H54 (cell line): ENCODE measurements at regions not wholly inside any gene's neighbourhood (a gene's known extent, or its start where the extent isn't known, plus 50 kb on each side); places are given as distances from the start of the nearest gene placed in this dataset.
"Not testable (repeated sequence)": the region's sequence is repeated elsewhere in the genome, so short reads cannot be mapped to it uniquely, and the experiment has no call there.

Source experiments
- DNase-seq: peaks from one replicate; pipeline ENCODE4 v3.0.0; 2011; ENCODE audit warnings: low spot score, mixed read lengths; ENCODE audit not compliant: insufficient read length
- FAIRE-seq: peaks from 3 replicates; lab custom pipeline; 2011; peaks lifted over from hg19 to GRCh38; lab: Jason Lieb, UNC
- POLR2A ChIP-seq: IDR thresholded peaks from 2 replicates; pipeline ENCODE4 v1.6.1; 2011; ENCODE audit warnings: low read depth, mild to moderate bottlenecking, low read length

- TF ChIP-seq POLR2A: no peak
- FAIRE-seq: no peak
- DNase-seq: no peak
Observed at GRCh38 chr5:67605730-67606585, 409.4 kb upstream of the CD180 start.

- TF ChIP-seq POLR2A: no peak
- no peak for DNase-seq
- FAIRE-seq: no peak
Observed at GRCh38 chr5:67591491-67591890, 394.9 kb upstream of the CD180 start.

GRCh38 chr5:67588389-67588788 lies 391.8 kb upstream of the CD180 start:
- no peak for TF ChIP-seq POLR2A
- DNase-seq (no peak), FAIRE-seq (no peak)

DNA sequence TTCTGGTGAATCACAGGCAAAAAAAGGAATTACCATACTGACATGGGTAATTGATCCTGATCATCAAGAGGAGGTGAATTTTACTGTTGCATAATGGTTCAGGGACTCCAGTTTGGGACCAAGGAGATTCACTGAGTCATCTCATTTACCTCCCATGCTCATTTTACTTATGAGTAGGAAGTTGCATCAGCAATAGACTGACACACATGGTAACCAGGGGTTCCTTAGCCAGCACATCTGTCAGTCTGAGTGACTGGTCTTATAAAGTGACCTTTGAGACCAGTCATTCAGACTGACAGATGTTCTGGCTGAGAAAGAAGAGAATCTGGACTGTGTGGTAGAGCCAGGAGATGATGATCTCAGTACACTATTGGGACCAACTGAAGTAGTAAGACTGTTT lies 384.6 kb upstream of the CD180 start:
- no peak for TF ChIP-seq POLR2A

GRCh38 chr5:67578011-67578410 lies 381.4 kb upstream of the CD180 start:
- DNase-seq: no peak
- no peak for TF ChIP-seq POLR2A

More for the DNA sequence above, 384.6 kb upstream of the CD180 start:
- DNase-seq (no peak), FAIRE-seq (no peak)

DNA sequence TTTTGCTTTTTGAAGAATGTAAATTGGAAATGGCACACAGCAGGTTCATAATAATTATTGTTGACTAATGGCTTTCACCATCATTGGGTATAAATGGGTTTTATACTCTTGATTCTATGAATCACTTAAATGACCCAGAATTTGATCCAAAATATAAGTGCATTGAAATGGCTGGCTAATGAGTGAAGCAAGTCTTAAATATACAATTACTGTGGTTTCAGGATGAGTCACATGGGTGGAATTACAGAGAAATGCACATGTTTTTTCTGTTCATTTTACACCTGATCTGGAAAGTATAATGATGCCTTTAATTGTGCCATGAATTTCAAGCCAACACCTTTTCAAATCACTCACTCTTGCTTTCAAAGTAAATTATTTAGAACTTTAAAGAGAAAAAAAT lies 380.8 kb upstream of the CD180 start:
- no peak for DNase-seq
- FAIRE-seq: no peak
- TF ChIP-seq POLR2A: no peak

More at GRCh38 chr5:67578011-67578410, 381.4 kb upstream of the CD180 start:
- FAIRE-seq: no peak

- FAIRE-seq (no peak), DNase-seq (no peak)
- TF ChIP-seq POLR2A: no peak
Observed at GRCh38 chr5:67576112-67576511, 379.5 kb upstream of the CD180 start.

- TF ChIP-seq POLR2A: no peak
- no peak for DNase-seq
- FAIRE-seq: no peak
Observed at GRCh38 chr5:67575087-67575486, 378.5 kb upstream of the CD180 start.

DNA sequence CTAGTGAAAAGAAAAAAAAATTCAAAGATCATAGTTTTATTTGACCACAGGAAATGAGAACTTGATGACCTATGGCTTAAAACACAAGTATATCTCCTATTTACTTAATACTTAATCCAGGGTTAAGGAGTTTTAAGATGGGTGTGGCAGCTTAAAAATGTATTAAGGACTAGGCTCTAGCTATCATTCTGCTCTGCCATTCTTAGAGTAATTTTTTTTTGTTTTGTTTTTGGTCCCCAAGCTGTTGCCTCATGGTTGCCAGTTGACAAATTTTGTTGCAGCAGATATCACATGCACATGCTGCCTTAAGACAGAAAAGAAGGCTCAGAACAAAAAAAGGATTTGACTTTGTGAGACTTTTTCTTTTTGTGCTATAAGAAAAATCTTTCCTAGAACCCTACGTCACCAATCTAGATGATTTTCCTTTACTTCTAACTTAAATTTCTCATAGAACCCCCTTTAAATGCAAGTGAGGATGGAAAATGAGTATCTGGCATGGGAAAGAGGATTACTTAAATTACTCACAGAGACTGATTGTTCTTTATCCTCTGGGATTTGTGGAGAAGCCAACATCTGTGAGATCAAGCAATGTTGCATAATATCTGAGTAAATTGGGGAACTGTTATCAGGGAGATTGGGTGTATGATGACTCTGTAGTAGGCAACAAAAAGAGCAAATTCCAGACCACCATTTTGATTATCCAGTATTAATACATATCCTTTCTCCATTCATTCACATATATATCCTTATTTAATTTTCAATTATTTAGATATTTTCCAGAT lies 364.7 kb upstream of the CD180 start:
- no peak for FAIRE-seq
- TF ChIP-seq POLR2A: no peak
- no peak for DNase-seq

GRCh38 chr5:67552773-67553172 lies 356.2 kb upstream of the CD180 start:
- no peak for TF ChIP-seq POLR2A
- no peak for FAIRE-seq
- DNase-seq: no peak

- no peak for TF ChIP-seq POLR2A
- DNase-seq: no peak
- no peak for FAIRE-seq
Observed at GRCh38 chr5:67549947-67550346, 353.3 kb upstream of the CD180 start.

DNA sequence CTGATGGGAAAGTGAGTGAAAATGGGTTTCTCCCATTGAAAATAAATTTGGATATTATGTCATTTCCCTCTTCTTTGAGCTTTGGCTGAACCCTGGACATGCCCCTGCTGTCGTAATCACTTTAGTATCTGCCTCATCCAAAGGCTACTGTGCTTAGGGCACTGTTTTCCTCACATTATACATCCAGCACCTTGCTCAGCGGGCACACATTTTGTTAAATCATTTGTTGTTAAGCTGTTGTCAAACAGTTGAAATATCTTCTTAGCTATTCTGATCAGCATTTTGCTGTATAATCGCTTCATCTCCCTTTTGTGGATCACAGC lies 352.7 kb upstream of the CD180 start:
- FAIRE-seq (no peak), DNase-seq (no peak)
- no peak for TF ChIP-seq POLR2A

GRCh38 chr5:67548520-67549295 lies 352.1 kb upstream of the CD180 start:
- no peak for FAIRE-seq
- no peak for DNase-seq
- no peak for TF ChIP-seq POLR2A

DNA sequence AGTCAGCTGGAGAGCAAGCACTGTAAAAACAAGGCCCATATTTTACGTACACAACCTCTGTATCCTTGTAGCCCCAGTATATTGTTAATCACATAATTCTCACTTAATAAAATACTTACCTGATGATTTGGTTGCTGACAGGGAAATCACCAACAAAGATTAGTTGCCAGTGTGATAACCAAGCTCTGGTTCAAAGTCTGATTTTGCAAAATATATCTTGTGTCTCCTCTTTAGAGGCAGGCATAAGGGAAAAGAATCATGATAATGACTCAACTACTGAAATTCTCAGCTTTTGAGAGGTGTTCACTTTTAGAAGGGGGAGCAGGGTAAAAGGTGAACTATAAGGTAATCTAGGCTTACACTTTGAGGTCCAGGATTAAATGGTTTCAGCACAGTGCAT lies 351.1 kb upstream of the CD180 start:
- no peak for TF ChIP-seq POLR2A
- no peak for DNase-seq
- FAIRE-seq: no peak

GRCh38 chr5:67544942-67545341 lies 348.3 kb upstream of the CD180 start:
- not testable (repeated sequence) for FAIRE-seq

More at GRCh38 chr5:67544942-67545341, 348.3 kb upstream of the CD180 start:
- not testable (repeated sequence) for DNase-seq
